GM21515 (cell line): ENCODE measurements at regions not wholly inside any gene's neighbourhood (a gene's known extent, or its start where the extent isn't known, plus 50 kb on each side); places are given as distances from the start of the nearest gene placed in this dataset.

Experiments used
- ATAC-seq: cut with Tn5 transposase; IDR thresholded peaks from one replicate; pipeline ENCODE4 v1.9.1; 2021; ENCODE audit not compliant: unreplicated experiment

GRCh38 chr4:166602068-166602467 lies 632.2 kb downstream of the SPOCK3 start:
- no peak for ATAC-seq

DNA sequence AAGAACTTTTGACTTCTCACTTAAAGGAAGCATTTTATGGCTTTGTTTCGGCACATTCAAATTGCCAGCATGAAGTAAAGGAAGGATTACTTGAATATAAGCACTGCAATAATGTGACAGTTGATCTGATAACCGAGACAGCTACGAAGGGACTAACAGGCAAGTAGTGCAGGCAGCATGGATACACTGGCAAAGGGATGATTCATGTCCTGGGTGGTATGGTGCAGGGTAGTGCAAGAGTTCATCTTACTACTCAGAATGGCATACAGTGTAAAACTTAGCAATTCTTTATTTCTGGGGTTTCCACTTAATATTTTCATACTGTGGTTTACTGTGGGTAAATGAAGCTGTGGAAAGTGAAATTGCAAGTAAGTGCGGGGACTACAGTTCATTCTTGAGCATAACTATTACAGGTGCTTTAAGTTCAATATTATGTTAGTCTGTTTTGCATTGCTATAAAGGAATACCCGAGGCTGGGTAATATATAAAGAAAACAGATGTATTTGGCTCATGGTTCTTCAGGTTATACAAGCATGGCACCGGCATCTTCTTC lies 611.8 kb downstream of the SPOCK3 start:
- peak; percentile 44 for ATAC-seq

DNA sequence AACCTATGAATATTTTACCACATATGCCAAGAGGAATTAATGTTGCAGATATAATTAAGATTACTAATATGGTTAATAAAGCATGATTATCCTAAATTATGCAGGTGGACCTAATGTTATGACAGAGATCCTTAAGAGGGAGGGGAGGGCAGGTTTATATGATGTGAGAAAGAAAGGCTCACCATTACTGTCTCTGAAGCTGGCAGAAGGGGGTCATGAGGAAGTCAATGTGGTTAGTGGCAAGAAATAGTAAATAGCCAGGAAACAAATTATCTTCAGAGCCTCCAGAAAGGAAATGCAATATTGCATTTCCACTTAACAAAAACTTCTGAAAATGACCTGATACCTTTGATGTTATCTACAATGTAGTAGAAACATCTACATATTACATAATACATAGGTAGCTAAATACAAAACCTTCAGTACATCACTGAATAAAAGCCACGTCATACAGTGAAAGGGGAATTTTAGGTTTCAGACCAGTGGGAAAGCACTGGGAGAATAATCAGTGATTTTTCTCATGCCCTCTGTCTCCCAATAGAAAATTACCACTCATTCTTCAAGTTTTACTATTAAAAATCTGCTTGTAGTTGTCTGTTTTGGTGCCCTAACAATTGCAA lies 609.2 kb downstream of the SPOCK3 start:
- ATAC-seq, result no peak

- no peak for ATAC-seq
Measured at GRCh38 chr4:166628454-166628853, 605.8 kb downstream of the SPOCK3 start.

DNA sequence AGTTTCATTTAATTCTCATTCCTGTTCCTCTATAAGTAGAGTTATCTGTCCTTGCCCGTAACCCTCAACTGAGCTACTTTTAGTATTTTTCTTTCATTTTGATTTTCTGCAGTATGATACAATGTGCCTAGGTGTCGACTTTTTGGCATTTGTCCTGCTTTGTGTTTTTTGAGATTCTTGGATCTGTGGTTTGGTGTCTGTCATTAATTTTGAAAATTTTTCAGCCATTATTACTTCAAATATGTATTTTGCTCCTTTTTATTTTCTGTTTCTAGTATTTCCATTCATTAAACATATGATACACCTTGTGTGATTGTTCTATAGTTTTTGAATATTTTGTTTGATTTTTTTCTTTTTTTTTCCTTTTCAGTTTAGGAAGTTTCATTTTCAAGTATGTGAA lies 598.9 kb downstream of the SPOCK3 start:
- no peak for ATAC-seq

DNA sequence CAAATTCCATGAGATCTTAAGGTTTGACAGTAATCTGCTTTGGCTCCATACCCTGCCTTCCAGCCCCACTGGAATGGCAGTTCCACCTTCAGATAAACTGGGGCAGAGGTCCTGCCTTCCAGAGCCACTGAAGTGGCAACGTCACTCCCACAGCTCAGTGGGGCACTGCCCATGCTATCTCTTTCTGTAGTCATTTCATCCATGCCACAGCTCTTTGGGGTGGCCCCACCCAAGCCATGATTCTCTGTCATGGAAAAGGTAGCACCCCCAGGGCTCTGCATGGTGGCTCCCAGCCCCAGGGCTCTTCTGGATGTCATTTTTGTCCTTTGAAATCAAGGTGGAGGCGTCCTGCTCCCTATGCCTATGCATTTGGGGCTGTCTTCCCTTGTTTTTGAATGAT lies 596.5 kb downstream of the SPOCK3 start:
- ATAC-seq, result no peak

DNA sequence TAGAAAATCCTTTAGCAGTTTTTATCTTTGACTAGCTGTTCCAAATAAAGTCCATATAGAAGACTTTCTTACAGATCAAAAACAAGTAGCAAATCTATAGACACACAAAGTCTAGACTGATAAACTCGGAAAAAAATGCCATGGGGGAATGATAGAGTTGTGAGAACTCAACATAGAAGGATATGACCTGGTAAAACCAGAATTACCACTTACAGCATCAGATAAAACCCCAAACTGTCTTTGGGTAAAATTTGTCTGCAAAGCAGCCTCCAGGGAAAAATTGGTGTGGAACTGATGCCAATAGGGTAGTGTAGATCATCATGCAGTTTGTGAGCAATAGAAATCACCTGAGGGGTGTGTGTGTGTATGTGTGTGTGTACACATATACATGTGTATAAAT lies 579.1 kb downstream of the SPOCK3 start:
- no peak for ATAC-seq

- ATAC-seq, result no peak
Measured at GRCh38 chr4:166655705-166656104, 578.6 kb downstream of the SPOCK3 start.

DNA sequence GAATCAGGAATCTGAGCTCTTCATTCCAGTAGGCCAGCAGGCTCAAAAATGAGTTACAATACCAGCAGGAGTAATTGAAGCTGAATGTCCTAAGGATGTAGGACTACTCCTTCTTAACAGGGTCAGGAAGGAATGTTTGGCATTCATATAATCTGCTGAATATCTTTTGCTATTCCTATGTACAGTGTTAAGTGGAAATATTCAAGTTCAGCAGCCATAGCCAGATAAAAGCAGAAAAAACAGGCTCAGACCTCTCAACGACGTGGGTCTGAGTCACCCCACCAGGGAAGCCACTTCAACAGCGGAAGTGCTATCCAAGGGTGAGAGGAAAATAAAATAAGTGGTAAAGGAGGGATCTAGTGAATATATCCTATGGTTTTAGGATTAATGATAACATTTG lies 577.0 kb downstream of the SPOCK3 start:
- no peak for ATAC-seq

- ATAC-seq, result peak; percentile 30
Measured at GRCh38 chr4:166658585-166658984, 575.7 kb downstream of the SPOCK3 start.

DNA sequence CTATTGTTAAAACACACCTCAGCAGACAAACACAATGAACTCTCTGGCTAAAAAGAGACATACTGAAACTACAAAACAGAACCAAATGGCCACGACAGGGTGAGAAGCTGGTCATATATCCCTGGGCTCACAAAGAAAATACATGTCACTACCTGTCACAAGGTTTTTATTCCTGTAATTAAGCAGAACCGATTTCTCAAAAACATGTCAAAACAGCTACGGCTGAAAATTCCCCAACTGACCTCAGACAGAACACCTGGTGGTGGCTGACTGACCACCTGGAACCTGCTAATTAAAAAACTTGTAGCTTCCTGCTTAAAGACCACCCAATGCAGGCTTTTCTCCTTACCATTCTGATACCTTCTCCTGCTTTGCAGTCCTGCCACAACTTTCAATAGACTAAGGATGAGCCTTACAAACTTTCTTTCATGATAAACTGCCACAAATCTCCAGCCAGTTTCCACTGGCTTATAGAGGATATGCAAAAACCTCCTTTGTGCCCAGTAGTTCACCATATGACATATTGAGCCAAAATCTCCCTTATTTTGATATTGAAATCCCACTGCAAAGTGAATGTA lies 571.9 kb downstream of the SPOCK3 start:
- ATAC-seq, result peak; percentile 85

DNA sequence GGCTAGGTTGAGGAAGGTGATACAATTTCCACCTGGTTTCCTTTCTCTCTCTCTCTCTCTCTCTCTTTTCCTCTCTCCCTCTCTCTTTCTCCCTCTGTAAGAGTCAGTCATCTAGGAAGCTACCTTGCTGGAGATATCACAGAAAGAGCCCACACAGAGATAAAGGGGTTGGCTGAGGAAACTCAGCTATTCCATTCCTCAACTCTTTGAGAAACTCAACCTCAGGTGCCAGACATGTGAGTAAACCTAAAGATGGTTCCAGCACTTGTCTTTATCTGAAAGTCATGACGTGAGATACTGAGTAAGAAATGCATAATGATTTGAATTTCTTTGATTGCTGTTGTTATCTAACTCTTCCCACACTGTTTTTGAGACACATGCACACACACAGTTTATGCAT lies 564.0 kb downstream of the SPOCK3 start:
- ATAC-seq, result no peak

GRCh38 chr4:166673911-166674310 lies 560.4 kb downstream of the SPOCK3 start:
- ATAC-seq, result no peak

- ATAC-seq, result no peak
Measured at GRCh38 chr4:166675411-166675810, 558.9 kb downstream of the SPOCK3 start.

DNA sequence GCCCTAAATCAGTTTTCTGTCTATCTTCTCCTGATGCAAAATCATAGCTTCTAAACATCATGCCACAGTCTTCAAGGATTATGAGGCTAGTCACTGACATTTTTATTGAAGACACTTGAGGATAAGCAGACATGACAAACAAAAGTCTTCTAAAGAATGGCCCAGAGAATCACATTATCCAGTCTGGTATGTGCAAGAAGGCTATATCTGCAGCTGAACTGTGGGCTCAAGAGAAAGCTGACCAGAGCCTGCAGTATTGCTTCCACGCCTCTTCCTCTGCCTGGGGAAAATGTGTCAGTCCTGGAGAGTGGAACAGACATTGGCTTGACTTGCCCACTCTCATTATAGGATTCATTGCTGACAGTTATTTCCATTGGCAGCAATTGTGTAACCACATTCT lies 553.5 kb downstream of the SPOCK3 start:
- no peak for ATAC-seq

DNA sequence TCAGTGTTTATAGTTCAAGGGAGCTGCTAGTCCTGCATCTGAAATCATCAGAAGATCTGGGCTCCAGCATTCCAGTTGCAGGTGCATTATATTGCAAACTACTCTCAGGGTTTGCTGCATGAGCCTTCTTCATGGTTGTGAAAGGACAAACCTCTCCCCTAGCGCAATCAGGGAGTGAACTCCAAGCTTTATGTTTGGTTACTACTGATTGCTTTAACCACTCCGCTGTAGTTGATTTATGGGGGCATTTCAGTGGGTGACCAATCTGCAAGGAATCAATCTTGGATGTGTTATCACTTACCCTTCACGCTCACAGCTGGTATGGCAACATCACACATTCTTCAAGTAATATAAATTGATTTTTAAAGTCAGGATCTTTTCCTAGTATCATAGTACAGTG lies 552.1 kb downstream of the SPOCK3 start:
- no peak for ATAC-seq
